ENCODE measurements at regions not wholly inside any gene's neighbourhood (a gene's known extent, or its start where the extent isn't known, plus 50 kb on each side); places are given as distances from the start of the nearest gene placed in this dataset.

GRCh38 chr20:11020712-11021111 lies 346.9 kb upstream of the JAG1 start:
- no peaks in the 10 kb centered on the region for H3K4me1 Mint-ChIP-seq (ENCODE audit: low read depth)
- Histone ChIP-seq H3K4me1 (ENCODE audit: insufficient read depth, low read length) (no peaks in the 10 kb centered on the region), H3K27me3 (ENCODE audit: control insufficient read depth in 1 of 2, insufficient read depth in 2 of 2, low read length in 2 of 2) (no peaks in the 10 kb centered on the region), H3K27ac (ENCODE audit: low read depth in 1 of 2, low read length in 2 of 2) (no peak overlapping the region), H3K4me3 (ENCODE audit: low read length) (no peak overlapping the region), H3K9me3 (ENCODE audit: control insufficient read depth in 1 of 2, insufficient read depth in 1 of 2, low read length in 2 of 2) (peaks cover 0 to 5% of the 10 kb centered on the region in 2 experiments), H3K36me3 (ENCODE audit: insufficient read depth, low read length) (no peaks in the 10 kb centered on the region)
- no peak for DNase-seq
- H3K27me3 Mint-ChIP-seq: no peaks in the 10 kb centered on the region
- intact Hi-C loops (cut with DNase I, micrococcal nuclease): no loop called here
- POLR2A ChIA-PET: no interaction called here
- peaks cover 5% of the 10 kb centered on the region for H3K9me3 Mint-ChIP-seq
- H3K4me3 Mint-ChIP-seq: no peak overlapping the region
- TF ChIP-seq CTCF (IDR thresholded peaks at IDR 0.05): no peak
- CTCF ChIA-PET: no interaction called here
- no peaks in the 10 kb centered on the region for H3K36me3 Mint-ChIP-seq (ENCODE audit: low read depth)
- ATAC-seq (ENCODE audit: poor library complexity): no peak
- H3K27ac Mint-ChIP-seq: no peak overlapping the region

- Mint-ChIP-seq H3K4me3 (no peak overlapping the region), H3K4me1 (ENCODE audit: low read depth) (no peaks in the 10 kb centered on the region), H3K27me3 (no peaks in the 10 kb centered on the region), H3K27ac (no peak overlapping the region), H3K36me3 (ENCODE audit: low read depth) (no peaks in the 10 kb centered on the region), H3K9me3 (no peaks in the 10 kb centered on the region)
- H3K4me1 ChIP-seq (ENCODE audit: insufficient read depth, low read length): no peaks in the 10 kb centered on the region
- ChIA-PET CTCF (no interaction called here), POLR2A (no interaction called here)
- H3K27me3 ChIP-seq (ENCODE audit: control insufficient read depth in 1 of 2, insufficient read depth in 2 of 2, low read length in 2 of 2): no peaks in the 10 kb centered on the region
- intact Hi-C loops (cut with DNase I, micrococcal nuclease): no loop called here
- no peak overlapping the region for H3K27ac ChIP-seq (ENCODE audit: low read depth in 1 of 2, low read length in 2 of 2)
- H3K36me3 ChIP-seq (ENCODE audit: insufficient read depth, low read length): no peaks in the 10 kb centered on the region
- no peak for TF ChIP-seq CTCF (IDR thresholded peaks at IDR 0.05)
- ATAC-seq (ENCODE audit: poor library complexity) (no peak), DNase-seq (no peak)
- peaks cover 0 to 3% of the 10 kb centered on the region in 2 experiments for H3K9me3 ChIP-seq (ENCODE audit: control insufficient read depth in 1 of 2, insufficient read depth in 1 of 2, low read length in 2 of 2)
- H3K4me3 ChIP-seq (ENCODE audit: low read length): no peak overlapping the region
Measured at GRCh38 chr20:11027224-11027623, 353.4 kb upstream of the JAG1 start.

GRCh38 chr20:11030351-11030750 lies 356.6 kb upstream of the JAG1 start:
- no peaks in the 10 kb centered on the region for H3K36me3 Mint-ChIP-seq (ENCODE audit: low read depth)
- ATAC-seq (ENCODE audit: poor library complexity): no peak

More at GRCh38 chr20:11030351-11030750, 356.6 kb upstream of the JAG1 start:
- H3K27ac ChIP-seq (ENCODE audit: low read depth in 1 of 2, low read length in 2 of 2): no peak overlapping the region
- no peaks in the 10 kb centered on the region for H3K27me3 ChIP-seq (ENCODE audit: control insufficient read depth in 1 of 2, insufficient read depth in 2 of 2, low read length in 2 of 2)
- CTCF ChIA-PET: no interaction called here
- Mint-ChIP-seq H3K9me3 (peaks cover 6% of the 10 kb centered on the region), H3K27me3 (no peaks in the 10 kb centered on the region), H3K4me3 (no peak overlapping the region), H3K27ac (no peak overlapping the region), H3K4me1 (ENCODE audit: low read depth) (no peaks in the 10 kb centered on the region)
- intact Hi-C loops (cut with DNase I, micrococcal nuclease): no loop called here
- H3K4me1 ChIP-seq (ENCODE audit: insufficient read depth, low read length): no peaks in the 10 kb centered on the region
- POLR2A ChIA-PET: no interaction called here
- no peak for TF ChIP-seq CTCF (IDR thresholded peaks at IDR 0.05)
- H3K36me3 ChIP-seq (ENCODE audit: insufficient read depth, low read length): no peaks in the 10 kb centered on the region
- peaks cover 0 to 3% of the 10 kb centered on the region in 2 experiments for H3K9me3 ChIP-seq (ENCODE audit: control insufficient read depth in 1 of 2, insufficient read depth in 1 of 2, low read length in 2 of 2)
- no peak overlapping the region for H3K4me3 ChIP-seq (ENCODE audit: low read length)
- no peak for DNase-seq

Data from CD4-positive, alpha-beta T cell (primary cell).